MM.1S (cell line): ENCODE measurements at regions not wholly inside any gene's neighbourhood (a gene's known extent, or its start where the extent isn't known, plus 50 kb on each side); places are given as distances from the start of the nearest gene placed in this dataset.

ENCODE experiments used
- EZH2 ChIP-seq: fragments of 300-600 bp; sonication (generic); optimal IDR thresholded peaks from 2 replicates; pipeline ENCODE3; 2017; ENCODE audit warnings: low read depth, mild to moderate bottlenecking, antibody characterized with exemption, low read length, mixed read lengths
- EZH2phosphoT487 ChIP-seq: fragments of 300-600 bp; sonication (generic); IDR thresholded peaks from 2 replicates; pipeline ENCODE4 v1.6.1; 2018; ENCODE audit warnings: antibody characterized with exemption, low read length
- TF ChIP-seq, protein P1 (sequence below): fragments of 300-600 bp; sonication (generic); IDR thresholded peaks from 2 replicates; pipeline ENCODE4 v1.5.1; 2016; ENCODE audit warnings: antibody characterized with exemption, low read length, mixed read lengths

DNA sequence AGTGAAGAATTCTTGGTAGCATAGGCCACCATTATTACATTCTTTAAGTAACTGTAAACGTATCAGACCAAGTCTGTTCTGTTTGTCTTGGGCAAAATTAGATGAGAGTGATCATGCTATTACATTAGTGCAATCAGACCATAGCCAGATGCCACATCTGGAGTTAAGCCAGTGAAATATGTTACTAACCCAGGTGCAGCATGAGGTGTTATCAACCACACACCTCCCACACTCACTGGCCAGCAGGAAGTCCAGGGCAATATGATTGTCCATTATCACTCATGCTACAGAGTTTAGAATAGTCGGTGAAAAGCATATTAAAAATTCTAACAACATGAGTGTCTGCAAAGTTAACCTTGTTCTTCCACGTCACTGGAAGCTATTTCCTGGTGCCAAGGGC, 119.4 kb downstream of the GPCPD1 start:
- TF ChIP-seq, protein P1, sequence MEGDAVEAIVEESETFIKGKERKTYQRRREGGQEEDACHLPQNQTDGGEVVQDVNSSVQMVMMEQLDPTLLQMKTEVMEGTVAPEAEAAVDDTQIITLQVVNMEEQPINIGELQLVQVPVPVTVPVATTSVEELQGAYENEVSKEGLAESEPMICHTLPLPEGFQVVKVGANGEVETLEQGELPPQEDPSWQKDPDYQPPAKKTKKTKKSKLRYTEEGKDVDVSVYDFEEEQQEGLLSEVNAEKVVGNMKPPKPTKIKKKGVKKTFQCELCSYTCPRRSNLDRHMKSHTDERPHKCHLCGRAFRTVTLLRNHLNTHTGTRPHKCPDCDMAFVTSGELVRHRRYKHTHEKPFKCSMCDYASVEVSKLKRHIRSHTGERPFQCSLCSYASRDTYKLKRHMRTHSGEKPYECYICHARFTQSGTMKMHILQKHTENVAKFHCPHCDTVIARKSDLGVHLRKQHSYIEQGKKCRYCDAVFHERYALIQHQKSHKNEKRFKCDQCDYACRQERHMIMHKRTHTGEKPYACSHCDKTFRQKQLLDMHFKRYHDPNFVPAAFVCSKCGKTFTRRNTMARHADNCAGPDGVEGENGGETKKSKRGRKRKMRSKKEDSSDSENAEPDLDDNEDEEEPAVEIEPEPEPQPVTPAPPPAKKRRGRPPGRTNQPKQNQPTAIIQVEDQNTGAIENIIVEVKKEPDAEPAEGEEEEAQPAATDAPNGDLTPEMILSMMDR, result no peak
- no peak for TF ChIP-seq EZH2
- no peak for TF ChIP-seq EZH2phosphoT487
